Ascending aorta (tissue), 2 donors: ENCODE measurements at regions not wholly inside any gene's neighbourhood (a gene's known extent, or its start where the extent isn't known, plus 50 kb on each side); places are given as distances from the start of the nearest gene placed in this dataset.

ENCODE experiments used
- DNase-seq, 2 donors: peaks; one replicate each; pipeline ENCODE4 v3.0.0-alpha.2; 2019; ENCODE audit warnings: low spot score in 2 of 2
- H3K27ac ChIP-seq, 2 donors: fragments of 200-600 bp; sonication (generic); one replicate each; pipeline ENCODE4 v1.5.1; 2016 to 2017; ENCODE audit warnings: mild to moderate bottlenecking in 1 of 2
- H3K27me3 ChIP-seq: fragments of 200-600 bp; sonication (generic); one replicate; pipeline ENCODE4 v1.5.1; 2017
- H3K36me3 ChIP-seq, 2 donors: fragments of 200-600 bp; sonication (generic); one replicate each; pipeline ENCODE4 v1.5.1; 2016
- H3K4me1 ChIP-seq, 2 donors: fragments of 200-600 bp; sonication (generic); one replicate each; pipeline ENCODE4 v1.5.1; 2016 to 2017; ENCODE audit warnings: mild to moderate bottlenecking in 1 of 2
- H3K4me3 ChIP-seq, 2 donors: fragments of 200-600 bp; sonication (generic); one replicate each; pipeline ENCODE4 v1.5.1; 2016 to 2017; ENCODE audit warnings: mild to moderate bottlenecking in 1 of 2
- H3K9me3 ChIP-seq, 2 donors: fragments of 200-600 bp; sonication (generic); one replicate each; pipeline ENCODE4 v1.5.1; 2016
- intact Hi-C: fragments of 100-400 bp; cut with DNase I; formaldehyde crosslinking; loops from one replicate; pipeline ENCODE4 v1.15.1; 2023
- TF ChIP-seq, protein P1 (sequence below), 3 experiments: fragments of 200-600 bp in 2 of 3; fragments of 450-650 bp in 1 of 3; sonication (generic) in 2 of 3; IDR thresholded peaks; one replicate each; pipeline ENCODE4 v1.5.1; 2016 to 2019; ENCODE audit warnings: antibody characterized with exemption in 3 of 3, mild to moderate bottlenecking in 1 of 3, moderate library complexity in 1 of 3

- no peak for DNase-seq
- intact Hi-C loops, result no loop called here
- no peaks in the 10 kb centered on the region for H3K4me1 ChIP-seq
- no peaks in the 10 kb centered on the region for H3K9me3 ChIP-seq
- no peak overlapping the region for H3K4me3 ChIP-seq
- TF ChIP-seq, protein P1, sequence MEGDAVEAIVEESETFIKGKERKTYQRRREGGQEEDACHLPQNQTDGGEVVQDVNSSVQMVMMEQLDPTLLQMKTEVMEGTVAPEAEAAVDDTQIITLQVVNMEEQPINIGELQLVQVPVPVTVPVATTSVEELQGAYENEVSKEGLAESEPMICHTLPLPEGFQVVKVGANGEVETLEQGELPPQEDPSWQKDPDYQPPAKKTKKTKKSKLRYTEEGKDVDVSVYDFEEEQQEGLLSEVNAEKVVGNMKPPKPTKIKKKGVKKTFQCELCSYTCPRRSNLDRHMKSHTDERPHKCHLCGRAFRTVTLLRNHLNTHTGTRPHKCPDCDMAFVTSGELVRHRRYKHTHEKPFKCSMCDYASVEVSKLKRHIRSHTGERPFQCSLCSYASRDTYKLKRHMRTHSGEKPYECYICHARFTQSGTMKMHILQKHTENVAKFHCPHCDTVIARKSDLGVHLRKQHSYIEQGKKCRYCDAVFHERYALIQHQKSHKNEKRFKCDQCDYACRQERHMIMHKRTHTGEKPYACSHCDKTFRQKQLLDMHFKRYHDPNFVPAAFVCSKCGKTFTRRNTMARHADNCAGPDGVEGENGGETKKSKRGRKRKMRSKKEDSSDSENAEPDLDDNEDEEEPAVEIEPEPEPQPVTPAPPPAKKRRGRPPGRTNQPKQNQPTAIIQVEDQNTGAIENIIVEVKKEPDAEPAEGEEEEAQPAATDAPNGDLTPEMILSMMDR (IDR thresholded peaks at IDR 0.05), result no peak
- H3K27me3 ChIP-seq, result no peaks in the 10 kb centered on the region
- H3K36me3 ChIP-seq, result no peaks in the 10 kb centered on the region
- no peak overlapping the region for H3K27ac ChIP-seq
Measured at GRCh38 chr9:107999890-108000289, 510.3 kb upstream of the KLF4 start.

DNA sequence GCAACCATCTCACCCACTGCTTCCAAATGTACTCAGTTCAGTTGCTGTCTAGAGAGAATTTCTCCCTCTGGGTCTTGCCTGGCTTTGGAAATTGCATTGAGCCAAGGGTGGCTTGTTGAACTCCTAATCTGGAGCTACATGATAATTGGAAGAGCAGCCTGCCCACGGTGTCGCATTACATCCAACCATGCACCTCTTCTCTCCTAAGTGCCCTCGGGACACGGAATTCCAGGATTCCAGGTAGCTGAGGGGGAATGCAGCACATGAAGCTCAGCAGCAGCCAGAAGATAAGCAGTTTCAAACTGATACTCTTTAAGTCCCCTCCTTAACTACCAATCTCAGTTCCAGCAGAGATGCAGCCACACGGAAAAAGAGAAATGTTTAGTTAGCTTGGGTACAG is 509.4 kb upstream of the KLF4 start:
- no peaks in the 10 kb centered on the region for H3K36me3 ChIP-seq
- no peak overlapping the region for H3K4me3 ChIP-seq
- H3K27me3 ChIP-seq, result no peaks in the 10 kb centered on the region
- DNase-seq, result no peak
- no peaks in the 10 kb centered on the region for H3K9me3 ChIP-seq
- intact Hi-C loops, result no loop called here
- H3K27ac ChIP-seq, result no peak overlapping the region
- TF ChIP-seq, protein P1 (IDR thresholded peaks at IDR 0.05), result no peak
- no peaks in the 10 kb centered on the region for H3K4me1 ChIP-seq

DNA sequence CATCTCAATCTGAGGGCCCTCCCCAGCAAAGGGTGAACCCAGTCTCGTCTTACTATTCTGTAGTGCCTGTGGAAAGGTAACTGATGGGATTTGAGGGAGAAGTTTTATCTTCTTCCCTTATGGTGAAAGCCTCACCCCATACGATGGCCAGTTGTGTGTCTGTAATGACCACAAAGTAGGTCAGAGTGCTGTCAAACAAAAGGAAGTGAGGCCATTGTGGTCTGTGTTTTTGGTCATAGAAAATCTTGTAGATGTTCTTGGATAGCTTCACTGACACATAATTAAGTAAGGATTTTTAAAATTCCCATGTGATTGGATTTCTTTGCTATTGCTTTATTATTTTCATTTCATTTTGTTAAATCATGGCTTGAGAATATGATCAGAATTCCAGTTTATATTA is 505.1 kb upstream of the KLF4 start:
- TF ChIP-seq, protein P1 (IDR thresholded peaks at IDR 0.05), result no peak
- H3K4me3 ChIP-seq, result no peak overlapping the region
- intact Hi-C loops, result no loop called here
- no peak for DNase-seq
- H3K9me3 ChIP-seq, result no peaks in the 10 kb centered on the region
- no peaks in the 10 kb centered on the region for H3K36me3 ChIP-seq
- H3K4me1 ChIP-seq, result no peaks in the 10 kb centered on the region
- H3K27me3 ChIP-seq, result no peaks in the 10 kb centered on the region
- no peak overlapping the region for H3K27ac ChIP-seq

DNA sequence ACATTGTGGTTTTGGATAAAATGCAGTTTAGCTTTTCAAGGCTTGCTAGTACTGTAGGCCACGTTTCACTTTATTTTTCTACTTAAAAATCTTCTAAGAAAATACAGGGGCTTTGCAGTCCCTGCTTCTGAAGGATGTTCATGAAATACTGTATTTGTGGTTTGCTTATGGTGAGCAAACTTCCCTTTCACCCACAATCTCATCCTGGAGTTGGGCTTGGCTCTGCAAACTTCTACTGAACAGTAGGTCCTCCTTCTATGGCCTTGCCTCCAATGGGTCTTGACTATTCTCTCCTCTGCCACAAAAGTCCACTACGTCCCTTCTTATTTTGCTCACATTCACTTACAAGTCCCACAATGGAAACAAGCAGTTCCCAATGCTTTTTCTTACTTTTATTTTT is 502.7 kb upstream of the KLF4 start:
- Histone ChIP-seq H3K27ac (no peak overlapping the region), H3K9me3 (no peaks in the 10 kb centered on the region), H3K27me3 (no peaks in the 10 kb centered on the region), H3K36me3 (no peaks in the 10 kb centered on the region), H3K4me3 (no peak overlapping the region), H3K4me1 (no peaks in the 10 kb centered on the region)
- TF ChIP-seq, protein P1 (IDR thresholded peaks at IDR 0.05), result no peak
- DNase-seq, result no peak
- intact Hi-C loops, result no loop called here

- H3K9me3 ChIP-seq, result no peaks in the 10 kb centered on the region
- TF ChIP-seq, protein P1 (IDR thresholded peaks at IDR 0.05), result no peak
- intact Hi-C loops, result no loop called here
Measured at GRCh38 chr9:107991581-107991980, 502.0 kb upstream of the KLF4 start.

GRCh38 chr9:107989544-107989943 is 500.0 kb upstream of the KLF4 start:
- Histone ChIP-seq H3K36me3 (no peaks in the 10 kb centered on the region), H3K4me3 (no peak overlapping the region), H3K9me3 (no peaks in the 10 kb centered on the region), H3K4me1 (no peaks in the 10 kb centered on the region), H3K27ac (no peak overlapping the region), H3K27me3 (no peaks in the 10 kb centered on the region)
- TF ChIP-seq, protein P1 (IDR thresholded peaks at IDR 0.05), result no peak
- DNase-seq, result no peak
- intact Hi-C loops, result no loop called here

More at GRCh38 chr9:107991581-107991980, 502.0 kb upstream of the KLF4 start:
- Histone ChIP-seq H3K36me3 (no peaks in the 10 kb centered on the region), H3K4me1 (no peaks in the 10 kb centered on the region), H3K27ac (no peak overlapping the region), H3K27me3 (no peaks in the 10 kb centered on the region), H3K4me3 (no peak overlapping the region)
- DNase-seq, result no peak
